Glutamatergic neuron (in vitro differentiated cells): ENCODE measurements at regions not wholly inside any gene's neighbourhood (a gene's known extent, or its start where the extent isn't known, plus 50 kb on each side); places are given as distances from the start of the nearest gene placed in this dataset.
A peak's percentile ranks its signal among the peaks of the same experiment; 100 is the strongest.

Experiments used
- DNase-seq: peaks from one replicate; pipeline ENCODE4 v3.0.0; 2022
- H3K27ac Mint-ChIP-seq: one replicate; pipeline ENCODE4 v1.8.0; 2020; ENCODE audit warnings: mild to moderate bottlenecking, mixed read lengths, inconsistent platforms; ENCODE audit not compliant: unreplicated experiment
- H3K27me3 Mint-ChIP-seq: one replicate; pipeline ENCODE4 v1.8.0; 2020; ENCODE audit warnings: mild to moderate bottlenecking, moderate library complexity, mixed read lengths, inconsistent platforms; ENCODE audit not compliant: unreplicated experiment
- H3K36me3 Mint-ChIP-seq: one replicate; pipeline ENCODE4 v1.8.0; 2020; ENCODE audit warnings: mild to moderate bottlenecking, mixed read lengths, inconsistent platforms; ENCODE audit not compliant: unreplicated experiment
- H3K4me1 Mint-ChIP-seq: one replicate; pipeline ENCODE4 v1.8.0; 2020; ENCODE audit warnings: mild to moderate bottlenecking, low read depth, mixed read lengths, inconsistent platforms; ENCODE audit not compliant: unreplicated experiment
- H3K4me3 Mint-ChIP-seq: one replicate; pipeline ENCODE4 v1.8.0; 2020; ENCODE audit warnings: mild to moderate bottlenecking, mixed read lengths, inconsistent platforms; ENCODE audit not compliant: unreplicated experiment
- H3K9me3 Mint-ChIP-seq: one replicate; pipeline ENCODE4 v1.8.0; 2020; ENCODE audit warnings: mild to moderate bottlenecking, moderate library complexity, mixed read lengths, inconsistent platforms; ENCODE audit not compliant: unreplicated experiment
- TF ChIP-seq, protein P1 (sequence below): fragments of 200-600 bp; sonication (generic); IDR thresholded peaks from one replicate; pipeline ENCODE4 v1.5.0; 2021; ENCODE audit not compliant: partially characterized antibody, unreplicated experiment

DNA sequence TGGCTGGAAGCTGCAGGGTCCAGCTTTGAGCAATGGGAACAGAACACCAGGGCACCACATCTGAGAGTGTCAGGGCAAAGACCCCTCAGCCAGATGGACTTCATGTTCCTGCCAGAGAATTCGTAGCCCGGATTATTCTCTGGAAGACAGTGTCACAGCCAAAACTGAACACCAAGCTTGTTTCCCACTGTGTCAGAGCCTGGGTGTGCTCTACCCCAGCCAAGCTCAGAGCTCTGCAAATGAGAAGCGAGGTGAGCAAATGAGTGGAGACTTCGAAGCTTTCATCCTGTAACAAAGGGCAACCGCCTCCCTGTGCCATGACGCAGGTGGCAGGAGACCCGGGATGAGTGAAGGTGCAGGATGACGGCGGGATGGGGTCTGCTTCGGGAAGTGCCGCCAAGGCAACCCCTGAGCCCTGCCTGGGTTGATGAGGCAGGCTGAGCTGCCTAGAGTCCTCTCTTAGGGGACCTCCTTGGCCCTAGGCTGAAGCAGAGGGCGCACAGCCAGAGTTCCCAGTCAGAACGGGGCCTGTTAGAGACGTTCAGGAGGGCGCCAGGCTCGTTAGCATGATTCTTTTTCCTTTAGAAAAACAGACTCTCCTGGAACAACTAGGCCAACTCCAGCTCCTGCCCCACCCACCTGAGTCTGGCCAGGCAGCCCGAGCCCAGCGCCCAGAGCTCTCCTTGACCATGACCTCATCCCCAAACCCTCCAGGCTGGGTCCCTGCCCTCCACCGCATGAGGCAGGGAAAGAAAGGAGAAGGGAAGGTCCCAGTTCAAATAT, 187.7 kb downstream of the SOD2 start:
- TF ChIP-seq, protein P1, sequence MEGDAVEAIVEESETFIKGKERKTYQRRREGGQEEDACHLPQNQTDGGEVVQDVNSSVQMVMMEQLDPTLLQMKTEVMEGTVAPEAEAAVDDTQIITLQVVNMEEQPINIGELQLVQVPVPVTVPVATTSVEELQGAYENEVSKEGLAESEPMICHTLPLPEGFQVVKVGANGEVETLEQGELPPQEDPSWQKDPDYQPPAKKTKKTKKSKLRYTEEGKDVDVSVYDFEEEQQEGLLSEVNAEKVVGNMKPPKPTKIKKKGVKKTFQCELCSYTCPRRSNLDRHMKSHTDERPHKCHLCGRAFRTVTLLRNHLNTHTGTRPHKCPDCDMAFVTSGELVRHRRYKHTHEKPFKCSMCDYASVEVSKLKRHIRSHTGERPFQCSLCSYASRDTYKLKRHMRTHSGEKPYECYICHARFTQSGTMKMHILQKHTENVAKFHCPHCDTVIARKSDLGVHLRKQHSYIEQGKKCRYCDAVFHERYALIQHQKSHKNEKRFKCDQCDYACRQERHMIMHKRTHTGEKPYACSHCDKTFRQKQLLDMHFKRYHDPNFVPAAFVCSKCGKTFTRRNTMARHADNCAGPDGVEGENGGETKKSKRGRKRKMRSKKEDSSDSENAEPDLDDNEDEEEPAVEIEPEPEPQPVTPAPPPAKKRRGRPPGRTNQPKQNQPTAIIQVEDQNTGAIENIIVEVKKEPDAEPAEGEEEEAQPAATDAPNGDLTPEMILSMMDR: no peak
- Mint-ChIP-seq H3K9me3 (peaks cover 1% of the 10 kb centered on the region), H3K27me3 (no peaks in the 10 kb centered on the region), H3K36me3 (no peaks in the 10 kb centered on the region), H3K4me1 (no peaks in the 10 kb centered on the region), H3K27ac (no peak overlapping the region), H3K4me3 (no peak overlapping the region)
- DNase-seq: no peak

GRCh38 chr6:159501558-159501957, 191.5 kb downstream of the SOD2 start:
- no peaks in the 10 kb centered on the region for H3K36me3 Mint-ChIP-seq
- peaks cover 1% of the 10 kb centered on the region for H3K9me3 Mint-ChIP-seq

DNA sequence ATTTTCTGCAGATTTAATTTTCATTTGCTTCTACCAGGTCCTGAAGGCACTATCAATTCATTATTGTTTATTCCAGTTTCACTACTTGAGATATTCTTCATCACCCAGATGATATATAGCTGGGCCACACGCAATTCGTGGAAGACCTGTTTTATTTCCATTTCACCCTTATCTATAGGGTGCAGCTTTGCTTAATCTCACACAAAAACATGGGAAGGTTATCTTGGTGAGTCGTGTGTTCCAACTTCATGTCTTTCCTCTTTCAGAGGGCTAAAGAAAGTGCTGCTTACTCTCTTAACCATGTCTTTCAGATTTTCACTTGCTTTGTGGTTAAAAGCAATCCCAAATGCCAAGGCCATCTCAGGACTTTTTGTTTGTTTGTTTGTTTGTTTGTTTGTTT, 194.0 kb downstream of the SOD2 start:
- peaks cover 10% of the 10 kb centered on the region for H3K4me1 Mint-ChIP-seq
- H3K9me3 Mint-ChIP-seq: no peaks in the 10 kb centered on the region
- no peaks in the 10 kb centered on the region for H3K36me3 Mint-ChIP-seq
- TF ChIP-seq, protein P1: no peak
- no peak overlapping the region for H3K27ac Mint-ChIP-seq
- no peak for DNase-seq
- H3K4me3 Mint-ChIP-seq: no peak overlapping the region
- peaks cover 3% of the 10 kb centered on the region for H3K27me3 Mint-ChIP-seq

More at GRCh38 chr6:159501558-159501957, 191.5 kb downstream of the SOD2 start:
- no peak for DNase-seq
- TF ChIP-seq, protein P1: no peak
- Mint-ChIP-seq H3K4me3 (no peak overlapping the region), H3K27me3 (no peaks in the 10 kb centered on the region), H3K27ac (no peak overlapping the region), H3K4me1 (no peaks in the 10 kb centered on the region)

DNA sequence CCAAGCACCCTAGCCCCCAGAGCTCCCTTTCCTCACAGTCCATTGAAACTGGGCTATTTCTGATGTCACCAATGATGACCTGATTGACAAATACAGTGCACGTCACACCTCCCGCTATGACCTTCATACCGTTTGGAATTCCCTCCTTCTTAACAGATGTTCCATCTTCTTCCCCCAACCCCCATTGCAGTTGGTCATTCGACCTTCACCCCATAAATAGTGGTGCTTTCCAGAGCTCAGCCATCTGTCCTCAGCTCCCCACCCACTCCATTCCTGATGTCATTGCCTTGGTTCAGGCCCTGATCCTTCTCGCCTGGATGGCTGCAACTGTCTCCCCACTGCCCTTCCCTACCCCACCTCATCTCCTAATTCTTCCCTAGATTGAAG, 198.5 kb downstream of the SOD2 start:
- no peak for DNase-seq
- Mint-ChIP-seq H3K27me3 (peaks cover 3% of the 10 kb centered on the region), H3K36me3 (no peaks in the 10 kb centered on the region), H3K27ac (peak overlapping the region; percentile 16), H3K4me3 (no peak overlapping the region), H3K4me1 (peaks cover 16% of the 10 kb centered on the region), H3K9me3 (no peaks in the 10 kb centered on the region)
- TF ChIP-seq, protein P1: no peak

- Mint-ChIP-seq H3K4me1 (peaks cover 16% of the 10 kb centered on the region), H3K27ac (peak overlapping the region; percentile 16), H3K9me3 (peaks cover 2% of the 10 kb centered on the region), H3K27me3 (peaks cover 3% of the 10 kb centered on the region), H3K36me3 (no peaks in the 10 kb centered on the region), H3K4me3 (no peak overlapping the region)
- TF ChIP-seq, protein P1: no peak
- no peak for DNase-seq
Observed at GRCh38 chr6:159493898-159494585, 199.0 kb downstream of the SOD2 start.
